A673 (cell line): ENCODE measurements at regions not wholly inside any gene's neighbourhood (a gene's known extent, or its start where the extent isn't known, plus 50 kb on each side); places are given as distances from the start of the nearest gene placed in this dataset.

Experiments
- EZH2 ChIP-seq: fragments of 200-600 bp; sonication (generic); IDR thresholded peaks from 2 replicates; pipeline ENCODE4 v1.6.1; 2017; ENCODE audit warnings: borderline replicate concordance, low read depth, mild to moderate bottlenecking, mixed read lengths, antibody characterized with exemption, low read length; ENCODE audit not compliant: poor library complexity, severe bottlenecking
- TF ChIP-seq, protein P1 (sequence below): fragments of 300-800, 200-600 bp; sonication (generic); conservative IDR thresholded peaks from 2 replicates; pipeline ENCODE4 v1.5.1; 2017; ENCODE audit warnings: low read depth, mild to moderate bottlenecking, antibody characterized with exemption, low read length, moderate library complexity, mixed read lengths

DNA sequence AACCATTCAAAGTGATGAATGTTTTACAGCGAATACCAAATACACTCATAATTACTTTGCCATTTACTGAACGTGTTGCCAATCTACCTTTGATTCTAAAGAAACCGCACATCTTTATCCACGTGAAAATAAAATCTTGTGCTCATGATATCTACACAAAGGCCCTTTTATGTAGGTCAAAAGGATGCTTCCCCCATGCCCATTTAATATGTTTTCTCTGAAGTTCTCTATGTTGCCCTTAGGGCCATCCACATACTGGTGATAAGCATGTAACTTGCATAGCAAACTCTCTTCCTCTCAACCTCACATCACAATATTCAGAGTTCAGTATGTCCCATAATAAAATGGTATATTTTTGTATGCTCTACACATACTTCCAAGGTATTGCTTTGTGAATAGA is 380.0 kb upstream of the FIGN start:
- TF ChIP-seq, protein P1, sequence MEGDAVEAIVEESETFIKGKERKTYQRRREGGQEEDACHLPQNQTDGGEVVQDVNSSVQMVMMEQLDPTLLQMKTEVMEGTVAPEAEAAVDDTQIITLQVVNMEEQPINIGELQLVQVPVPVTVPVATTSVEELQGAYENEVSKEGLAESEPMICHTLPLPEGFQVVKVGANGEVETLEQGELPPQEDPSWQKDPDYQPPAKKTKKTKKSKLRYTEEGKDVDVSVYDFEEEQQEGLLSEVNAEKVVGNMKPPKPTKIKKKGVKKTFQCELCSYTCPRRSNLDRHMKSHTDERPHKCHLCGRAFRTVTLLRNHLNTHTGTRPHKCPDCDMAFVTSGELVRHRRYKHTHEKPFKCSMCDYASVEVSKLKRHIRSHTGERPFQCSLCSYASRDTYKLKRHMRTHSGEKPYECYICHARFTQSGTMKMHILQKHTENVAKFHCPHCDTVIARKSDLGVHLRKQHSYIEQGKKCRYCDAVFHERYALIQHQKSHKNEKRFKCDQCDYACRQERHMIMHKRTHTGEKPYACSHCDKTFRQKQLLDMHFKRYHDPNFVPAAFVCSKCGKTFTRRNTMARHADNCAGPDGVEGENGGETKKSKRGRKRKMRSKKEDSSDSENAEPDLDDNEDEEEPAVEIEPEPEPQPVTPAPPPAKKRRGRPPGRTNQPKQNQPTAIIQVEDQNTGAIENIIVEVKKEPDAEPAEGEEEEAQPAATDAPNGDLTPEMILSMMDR: no peak
- TF ChIP-seq EZH2: no peak
